PC-3 (cell line): ENCODE measurements at regions not wholly inside any gene's neighbourhood (a gene's known extent, or its start where the extent isn't known, plus 50 kb on each side); places are given as distances from the start of the nearest gene placed in this dataset.

Source experiments
- ATAC-seq: fragments of 200-7000 bp; cut with Tn5 transposase; 2 replicates; pipeline ENCODE4 v1.9.1; 2020; ENCODE audit warnings: mild to moderate bottlenecking, moderate library complexity
- BruUV-seq: library from RNA; stranded (reverse); fragments of 400-500 nt; replicated peaks from 2 replicates; lab custom pipeline; 2021; lab: Mats Ljungman, UMichigan
- CTCF ChIA-PET: fragments of 300-600 bp; sonication (Branson Sonifier 250); formaldehyde crosslinking; loops from one replicate; lab custom pipeline; 2022; ENCODE audit warnings: antibody characterized with exemption; lab: Charles Lee
- POLR2A ChIA-PET: fragments of 300-600 bp; sonication (Branson Sonifier 250); formaldehyde crosslinking; loops from one replicate; lab custom pipeline; 2022; ENCODE audit warnings: antibody characterized with exemption; ENCODE audit not compliant: unreplicated experiment; lab: Charles Lee
- DNase-seq: peaks from one replicate; pipeline ENCODE4 v3.0.0-alpha.2; 2015
- H2AFZ ChIP-seq: fragments of 300-600 bp; sonication (generic); 2 replicates; pipeline ENCODE4 v1.6.0; 2016; ENCODE audit warnings: antibody characterized with exemption, low read length
- H3F3A ChIP-seq: fragments of 300-600 bp; sonication (generic); one replicate; pipeline ENCODE4 v1.6.0; 2017; ENCODE audit warnings: antibody characterized with exemption, low read length, control low read depth, mild to moderate bottlenecking; ENCODE audit not compliant: unreplicated experiment
- H3K27ac ChIP-seq: fragments of 300-600 bp; sonication (generic); 2 replicates; pipeline ENCODE4 v1.5.1; 2016; ENCODE audit warnings: mild to moderate bottlenecking, low read length
- H3K27me3 ChIP-seq: fragments of 300-600 bp; sonication (generic); 2 replicates; pipeline ENCODE4 v1.6.1; 2016; ENCODE audit warnings: low read length, mixed read lengths
- H3K36me3 ChIP-seq: fragments of 300-600 bp; sonication (generic); 2 replicates; pipeline ENCODE4 v1.6.1; 2016; ENCODE audit warnings: low read depth, mixed run types, low read length, mixed read lengths
- H3K4me1 ChIP-seq: fragments of 300-600 bp; sonication (generic); 2 replicates; pipeline ENCODE4 v1.5.1; 2016; ENCODE audit warnings: low read length; ENCODE audit not compliant: insufficient read depth
- H3K4me2 ChIP-seq: fragments of 300-600 bp; sonication (generic); 2 replicates; pipeline ENCODE4 v1.6.0; 2016; ENCODE audit warnings: low read length
- H3K4me3 ChIP-seq: fragments of 300-600 bp; sonication (generic); 2 replicates; pipeline ENCODE4 v1.5.1; 2016; ENCODE audit warnings: mild to moderate bottlenecking, low read length, mixed read lengths
- H3K79me2 ChIP-seq: fragments of 300-600 bp; sonication (generic); 2 replicates; pipeline ENCODE4 v1.6.1; 2017; ENCODE audit warnings: low read length, mixed read lengths
- H3K9ac ChIP-seq: fragments of 300-600 bp; sonication (generic); 2 replicates; pipeline ENCODE4 v1.6.0; 2016; ENCODE audit warnings: mild to moderate bottlenecking, low read length
- H3K9me2 ChIP-seq: fragments of 300-600 bp; sonication (generic); replicated peaks from 2 replicates; pipeline ENCODE4 v1.6.1; 2016; ENCODE audit warnings: mixed run types, low read length, mixed read lengths
- H3K9me3 ChIP-seq: fragments of 300-600 bp; sonication (generic); 2 replicates; pipeline ENCODE4 v1.6.1; 2016; ENCODE audit warnings: low read length, mixed read lengths
- H4K20me1 ChIP-seq: fragments of 300-600 bp; sonication (generic); 2 replicates; pipeline ENCODE4 v1.6.1; 2016; ENCODE audit warnings: low read length, mixed read lengths
- EZH2 ChIP-seq: fragments of 300-600 bp; sonication (generic); IDR thresholded peaks from one replicate; pipeline ENCODE4 v1.6.1; 2017; ENCODE audit warnings: antibody characterized with exemption, mild to moderate bottlenecking, low read length; ENCODE audit not compliant: unreplicated experiment
- EZH2phosphoT487 ChIP-seq: fragments of 300-600 bp; sonication (generic); IDR thresholded peaks from 2 replicates; pipeline ENCODE4 v1.6.1; 2018; ENCODE audit warnings: mild to moderate bottlenecking, antibody characterized with exemption, low read length, borderline replicate concordance
- intact Hi-C: fragments of 100-400 bp; cut with micrococcal nuclease; formaldehyde crosslinking; loops from 2 replicates; pipeline ENCODE4 v1.9.0; 2023
- TF ChIP-seq, protein P1 (sequence below): fragments of 300-600 bp; sonication (generic); conservative IDR thresholded peaks from 2 replicates; pipeline ENCODE4 v1.5.1; 2017; ENCODE audit warnings: antibody characterized with exemption, low read depth, mild to moderate bottlenecking, low read length

DNA sequence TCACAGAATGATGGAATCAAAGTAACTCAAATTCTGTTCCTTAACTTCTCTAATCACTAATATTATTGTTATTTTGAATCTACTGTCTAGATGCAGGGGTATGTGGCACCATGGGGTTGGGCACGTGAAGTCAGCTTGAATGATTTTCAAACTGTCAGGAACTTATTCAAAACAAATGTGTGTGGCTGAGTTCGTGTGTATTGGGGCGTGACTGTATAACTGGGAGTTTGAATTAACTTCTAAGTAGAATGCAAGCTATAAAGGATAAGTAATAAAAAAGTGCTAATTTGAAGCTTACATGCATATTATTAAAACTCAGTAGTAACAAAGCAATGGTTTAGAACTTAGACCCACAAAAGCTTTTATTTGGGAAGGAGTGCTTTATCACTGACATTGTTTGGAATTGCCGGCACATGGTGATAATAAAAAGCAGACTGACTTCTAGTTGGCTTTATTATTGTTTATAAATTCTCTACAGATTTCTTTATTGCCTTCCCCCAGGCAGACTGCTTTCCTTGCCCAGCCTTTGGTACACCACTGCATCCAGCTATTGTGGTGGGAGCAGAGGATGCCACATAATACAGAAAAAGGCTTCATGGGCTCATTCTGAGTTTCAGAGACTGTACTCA lies 84.3 kb downstream of the TENT5C start:
- no peaks in the 10 kb centered on the region for H3K4me1 ChIP-seq
- TF ChIP-seq EZH2phosphoT487 (no peak), EZH2 (no peak)
- TF ChIP-seq, protein P1, sequence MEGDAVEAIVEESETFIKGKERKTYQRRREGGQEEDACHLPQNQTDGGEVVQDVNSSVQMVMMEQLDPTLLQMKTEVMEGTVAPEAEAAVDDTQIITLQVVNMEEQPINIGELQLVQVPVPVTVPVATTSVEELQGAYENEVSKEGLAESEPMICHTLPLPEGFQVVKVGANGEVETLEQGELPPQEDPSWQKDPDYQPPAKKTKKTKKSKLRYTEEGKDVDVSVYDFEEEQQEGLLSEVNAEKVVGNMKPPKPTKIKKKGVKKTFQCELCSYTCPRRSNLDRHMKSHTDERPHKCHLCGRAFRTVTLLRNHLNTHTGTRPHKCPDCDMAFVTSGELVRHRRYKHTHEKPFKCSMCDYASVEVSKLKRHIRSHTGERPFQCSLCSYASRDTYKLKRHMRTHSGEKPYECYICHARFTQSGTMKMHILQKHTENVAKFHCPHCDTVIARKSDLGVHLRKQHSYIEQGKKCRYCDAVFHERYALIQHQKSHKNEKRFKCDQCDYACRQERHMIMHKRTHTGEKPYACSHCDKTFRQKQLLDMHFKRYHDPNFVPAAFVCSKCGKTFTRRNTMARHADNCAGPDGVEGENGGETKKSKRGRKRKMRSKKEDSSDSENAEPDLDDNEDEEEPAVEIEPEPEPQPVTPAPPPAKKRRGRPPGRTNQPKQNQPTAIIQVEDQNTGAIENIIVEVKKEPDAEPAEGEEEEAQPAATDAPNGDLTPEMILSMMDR = no peak
- no peak overlapping the region for H3K4me3 ChIP-seq
- no peak overlapping the region for H3K9ac ChIP-seq
- H3K4me2 ChIP-seq = no peak overlapping the region
- no peaks in the 10 kb centered on the region for H3K79me2 ChIP-seq
- no peak overlapping the region for H2AFZ ChIP-seq
- intact Hi-C loops = no loop called here
- no TSS peak for BruUV-seq
- POLR2A ChIA-PET = no interaction called here
- no peak for ATAC-seq
- no peak overlapping the region for H3K27ac ChIP-seq
- H3K9me2 ChIP-seq = no peaks in the 10 kb centered on the region
- CTCF ChIA-PET = no interaction called here
- no peaks in the 10 kb centered on the region for H3K9me3 ChIP-seq
- no peaks in the 10 kb centered on the region for H4K20me1 ChIP-seq
- peaks cover 28% of the 10 kb centered on the region for H3K27me3 ChIP-seq
- H3F3A ChIP-seq = no peaks in the 10 kb centered on the region
- no peaks in the 10 kb centered on the region for H3K36me3 ChIP-seq
- DNase-seq = no peak

DNA sequence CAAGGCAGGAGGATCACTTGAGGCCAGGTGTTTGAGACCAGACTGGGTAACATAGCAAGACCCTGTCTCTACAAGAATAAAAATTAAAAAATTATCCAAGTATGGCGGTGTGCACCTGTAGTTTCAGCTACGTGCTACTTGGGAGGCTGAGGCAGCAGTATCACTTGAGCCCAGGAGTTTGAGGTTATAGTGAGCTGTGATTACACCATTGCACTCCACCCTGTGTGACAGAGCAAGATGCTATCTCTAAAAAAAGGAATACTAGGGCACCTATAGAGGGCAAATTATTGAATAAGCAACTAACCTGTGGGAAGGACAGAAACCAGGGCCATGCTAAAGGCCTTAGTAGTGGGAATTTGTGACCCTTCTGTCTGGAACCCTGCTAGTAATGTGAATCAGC lies 86.1 kb downstream of the TENT5C start:
- ATAC-seq = no peak
- H3K4me1 ChIP-seq = peaks cover 7% of the 10 kb centered on the region; the same call in 1 of the 2 replicates
- H3K9me3 ChIP-seq = no peaks in the 10 kb centered on the region
- no peaks in the 10 kb centered on the region for H3K9me2 ChIP-seq
- no peak overlapping the region for H3K27ac ChIP-seq
- ChIA-PET CTCF (no interaction called here), POLR2A (no interaction called here)
- H3K9ac ChIP-seq = no peak overlapping the region
- H3K4me2 ChIP-seq = no peak overlapping the region
- TF ChIP-seq EZH2phosphoT487 (no peak), EZH2 (no peak)
- TF ChIP-seq, protein P1 = no peak
- no peak overlapping the region for H2AFZ ChIP-seq
- no TSS peak for BruUV-seq
- H3K27me3 ChIP-seq = peaks cover 28% of the 10 kb centered on the region
- intact Hi-C loops = no loop called here
- no peaks in the 10 kb centered on the region for H3K36me3 ChIP-seq
- H3K79me2 ChIP-seq = no peaks in the 10 kb centered on the region
- no peaks in the 10 kb centered on the region for H4K20me1 ChIP-seq
- DNase-seq = no peak
- no peak overlapping the region for H3K4me3 ChIP-seq
- H3F3A ChIP-seq = no peaks in the 10 kb centered on the region

DNA sequence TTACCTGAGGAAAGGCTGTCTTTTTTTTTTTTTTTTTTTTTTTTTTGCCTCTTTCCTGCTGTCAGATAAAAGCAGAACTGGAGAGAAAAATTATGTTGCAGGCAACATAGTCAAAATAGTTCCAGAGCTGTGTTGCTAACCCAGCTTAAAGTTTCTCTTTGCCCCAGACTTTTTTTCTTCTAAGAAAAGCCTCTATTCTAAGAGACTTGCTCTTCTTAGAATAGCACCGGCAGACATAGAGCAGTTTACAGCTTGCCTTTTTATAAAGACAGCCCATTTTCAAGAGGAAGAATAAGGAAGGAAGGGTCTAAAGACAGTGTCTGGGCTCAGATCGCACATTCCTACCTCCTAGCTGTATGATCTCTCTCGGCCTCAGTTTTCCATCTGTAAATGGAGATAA lies 88.7 kb downstream of the TENT5C start:
- TF ChIP-seq EZH2 (no peak), EZH2phosphoT487 (no peak)
- TF ChIP-seq, protein P1 = no peak
- H3K9me2 ChIP-seq = no peaks in the 10 kb centered on the region
- no peak overlapping the region for H3K9ac ChIP-seq
- no peaks in the 10 kb centered on the region for H4K20me1 ChIP-seq
- no peaks in the 10 kb centered on the region for H3K79me2 ChIP-seq
- peaks cover 7% of the 10 kb centered on the region; the same call in 1 of the 2 replicates for H3K4me1 ChIP-seq
- H3K4me3 ChIP-seq = no peak overlapping the region
- H2AFZ ChIP-seq = no peak overlapping the region
- ATAC-seq (no peak), DNase-seq (no peak)
- H3F3A ChIP-seq = no peaks in the 10 kb centered on the region
- no peak overlapping the region for H3K4me2 ChIP-seq
- no peak overlapping the region for H3K27ac ChIP-seq
- no TSS peak for BruUV-seq
- H3K36me3 ChIP-seq = no peaks in the 10 kb centered on the region
- no peaks in the 10 kb centered on the region for H3K9me3 ChIP-seq
- intact Hi-C loops = no loop called here
- ChIA-PET POLR2A (no interaction called here), CTCF (no interaction called here)
- peaks cover 20% of the 10 kb centered on the region for H3K27me3 ChIP-seq
